GM23248 (cell line): ENCODE measurements at regions not wholly inside any gene's neighbourhood (a gene's known extent, or its start where the extent isn't known, plus 50 kb on each side); places are given as distances from the start of the nearest gene placed in this dataset.

Experiments used
- DNase-seq: peaks from one replicate; pipeline ENCODE4 v3.0.0-alpha.2; 2015
- H2AFZ ChIP-seq: fragments of 200-600 bp; sonication (generic); 2 replicates; pipeline ENCODE4 v1.6.1; 2016; ENCODE audit warnings: antibody characterized with exemption
- H3F3A ChIP-seq: fragments of 200-600 bp; sonication (generic); 2 replicates; pipeline ENCODE4 v1.6.1; 2016; ENCODE audit warnings: mild to moderate bottlenecking, antibody characterized with exemption, mixed run types; ENCODE audit not compliant: insufficient read depth
- H3K27ac ChIP-seq: fragments of 200-600 bp; sonication (generic); 2 replicates; pipeline ENCODE4 v1.5.1; 2016; ENCODE audit warnings: mild to moderate bottlenecking
- H3K27me3 ChIP-seq: fragments of 200-600 bp; sonication (generic); replicated peaks from 2 replicates; pipeline ENCODE4 v1.6.1; 2016; ENCODE audit warnings: mild to moderate bottlenecking; ENCODE audit not compliant: insufficient read depth
- H3K36me3 ChIP-seq: fragments of 200-600 bp; sonication (generic); 2 replicates; pipeline ENCODE4 v1.6.1; 2016; ENCODE audit warnings: low read depth, mild to moderate bottlenecking
- H3K4me1 ChIP-seq: fragments of 200-600 bp; sonication (generic); 2 replicates; pipeline ENCODE4 v1.6.1; 2016; ENCODE audit warnings: mild to moderate bottlenecking; ENCODE audit not compliant: insufficient read depth
- H3K4me2 ChIP-seq: fragments of 200-600 bp; sonication (generic); one replicate; pipeline ENCODE4 v1.6.1; 2016; ENCODE audit warnings: mild to moderate bottlenecking; ENCODE audit not compliant: unreplicated experiment
- H3K4me3 ChIP-seq: fragments of 200-600 bp; sonication (generic); 2 replicates; pipeline ENCODE4 v1.5.1; 2016; ENCODE audit warnings: mild to moderate bottlenecking
- H3K79me2 ChIP-seq: fragments of 200-600 bp; sonication (generic); 2 replicates; pipeline ENCODE4 v1.6.1; 2016; ENCODE audit warnings: mild to moderate bottlenecking; ENCODE audit not compliant: insufficient read depth
- H3K9ac ChIP-seq: fragments of 200-600 bp; sonication (generic); 2 replicates; pipeline ENCODE4 v1.6.1; 2016; ENCODE audit warnings: mild to moderate bottlenecking
- H3K9me2 ChIP-seq: fragments of 200-600 bp; sonication (generic); 2 replicates; pipeline ENCODE4 v1.6.1; 2016; ENCODE audit warnings: mixed run types, mild to moderate bottlenecking, moderate library complexity; ENCODE audit not compliant: insufficient read depth
- H3K9me3 ChIP-seq: fragments of 200-600 bp; sonication (generic); one replicate; pipeline ENCODE4 v1.6.1; 2017; ENCODE audit warnings: low read depth
- H4K20me1 ChIP-seq: fragments of 200-600 bp; sonication (generic); 2 replicates; pipeline ENCODE4 v1.6.0; 2016; ENCODE audit not compliant: insufficient read depth
- EZH2 ChIP-seq: fragments of 200-600 bp; sonication (generic); IDR thresholded peaks from 2 replicates; pipeline ENCODE4 v1.6.1; 2018; ENCODE audit warnings: antibody characterized with exemption, mild to moderate bottlenecking; ENCODE audit not compliant: insufficient read depth, poor library complexity, severe bottlenecking
- EZH2phosphoT487 ChIP-seq: fragments of 200-600 bp; sonication (generic); IDR thresholded peaks from 2 replicates; pipeline ENCODE4 v1.6.1; 2018; ENCODE audit warnings: antibody characterized with exemption, moderate library complexity, mild to moderate bottlenecking, low read depth; ENCODE audit not compliant: insufficient read depth
- WGBS, 2 experiments: methylation state at CpG; one replicate each; pipeline ENCODE4 v1.1.6; 2015 to 2017; ENCODE audit warnings: low lambda C conversion rate in 2 of 2, low coverage in 1 of 2; ENCODE audit errors: missing lambda C conversion rate in 2 of 2; 5-methylcytosine and 5-hydroxymethylcytosine counted together
- in situ Hi-C: fragments of 300-500 bp; cut with MboI; formaldehyde crosslinking; loops from 2 replicates; pipeline ENCODE4 v1.15.0; 2020

- TF ChIP-seq EZH2phosphoT487 (no peak), EZH2 (no peak)
- no peaks in the 10 kb centered on the region for H3K79me2 ChIP-seq
- H3K9me3 ChIP-seq: no peaks in the 10 kb centered on the region
- no peaks in the 10 kb centered on the region for H3F3A ChIP-seq
- H3K4me2 ChIP-seq: no peak overlapping the region
- H3K4me1 ChIP-seq: no peaks in the 10 kb centered on the region
- WGBS, 2 experiments: 92 to 95% methylated on average over 2 of the region's 2 CpGs
- no peaks in the 10 kb centered on the region for H4K20me1 ChIP-seq
- no peak for DNase-seq
- no peaks in the 10 kb centered on the region for H3K36me3 ChIP-seq
- no peak overlapping the region for H2AFZ ChIP-seq
- H3K27me3 ChIP-seq: no peaks in the 10 kb centered on the region
- no peak overlapping the region for H3K9ac ChIP-seq
- no peak overlapping the region for H3K4me3 ChIP-seq
- H3K27ac ChIP-seq: no peak overlapping the region
- in situ Hi-C loops: no loop called here
- H3K9me2 ChIP-seq: no peaks in the 10 kb centered on the region
These were observed 50.5 kb upstream of the POU2AF2 start for GRCh38 chr11:111194860-111195568.

GRCh38 chr11:111193924-111194490 lies 51.5 kb upstream of the POU2AF2 start:
- Histone ChIP-seq H3K4me2 (no peak overlapping the region), H3K9me2 (no peaks in the 10 kb centered on the region), H3K36me3 (no peaks in the 10 kb centered on the region), H3K27ac (no peak overlapping the region), H3F3A (no peaks in the 10 kb centered on the region), H2AFZ (no peak overlapping the region), H3K27me3 (no peaks in the 10 kb centered on the region), H3K4me1 (0 out of 2 replicates have a peak, but pooled peaks cover 4% of the 10 kb centered on the region), H3K9me3 (no peaks in the 10 kb centered on the region), H3K4me3 (no peak overlapping the region), H3K9ac (no peak overlapping the region), H3K79me2 (no peaks in the 10 kb centered on the region), H4K20me1 (no peaks in the 10 kb centered on the region)
- 70 to 74% methylated on average over 1 of the region's 1 CpG for WGBS, 2 experiments
- peak; percentile 45 for DNase-seq
- TF ChIP-seq EZH2phosphoT487 (no peak), EZH2 (no peak)
- in situ Hi-C loops: no loop called here

GRCh38 chr11:111189466-111189865 lies 56.1 kb upstream of the POU2AF2 start:
- H3K4me3 ChIP-seq: no peak overlapping the region
- H3K9me3 ChIP-seq: no peaks in the 10 kb centered on the region
- H2AFZ ChIP-seq: 0 out of 2 replicates have a peak overlapping the region, but pooled peaks have one; percentile 15
- H3K9ac ChIP-seq: no peak overlapping the region
- H3K27ac ChIP-seq: no peak overlapping the region
- no peaks in the 10 kb centered on the region for H3K79me2 ChIP-seq
- TF ChIP-seq EZH2: no peak
- H3F3A ChIP-seq: peaks cover 13% of the 10 kb centered on the region
- peaks cover 17% of the 10 kb centered on the region for H3K4me1 ChIP-seq
- H3K27me3 ChIP-seq: no peaks in the 10 kb centered on the region
- no peaks in the 10 kb centered on the region for H4K20me1 ChIP-seq
- H3K36me3 ChIP-seq: no peaks in the 10 kb centered on the region
- 72 to 75% methylated on average over 2 of the region's 2 CpGs for WGBS, 2 experiments
- H3K9me2 ChIP-seq: no peaks in the 10 kb centered on the region
- in situ Hi-C loops: no loop called here
- DNase-seq: peak; percentile 65
- no peak overlapping the region for H3K4me2 ChIP-seq

- H3K79me2 ChIP-seq: no peaks in the 10 kb centered on the region
- H3K4me2 ChIP-seq: no peak overlapping the region
- in situ Hi-C loops: no loop called here
- 81 to 92% methylated on average over 3 of the region's 3 CpGs for WGBS, 2 experiments
- peaks cover 18% of the 10 kb centered on the region for H3F3A ChIP-seq
- H3K9ac ChIP-seq: no peak overlapping the region
- TF ChIP-seq EZH2 (no peak), EZH2phosphoT487 (no peak)
- no peaks in the 10 kb centered on the region for H3K9me3 ChIP-seq
- H4K20me1 ChIP-seq: no peaks in the 10 kb centered on the region
- H3K4me1 ChIP-seq: peaks cover 30% of the 10 kb centered on the region
- no peak overlapping the region for H3K4me3 ChIP-seq
- no peaks in the 10 kb centered on the region for H3K36me3 ChIP-seq
- H3K9me2 ChIP-seq: no peaks in the 10 kb centered on the region
- H3K27ac ChIP-seq: no peak overlapping the region
- H3K27me3 ChIP-seq: no peaks in the 10 kb centered on the region
- no peak overlapping the region for H2AFZ ChIP-seq
- no peak for DNase-seq
These were observed 59.1 kb upstream of the POU2AF2 start for GRCh38 chr11:111186308-111186915.
